Calu3 (cell line): ENCODE measurements at regions not wholly inside any gene's neighbourhood (a gene's known extent, or its start where the extent isn't known, plus 50 kb on each side); places are given as distances from the start of the nearest gene placed in this dataset.

ENCODE experiments used
- BruUV-seq: library from RNA; stranded (reverse); fragments of 400-500 nt; replicated peaks from 2 replicates; lab custom pipeline; 2021; lab: Mats Ljungman, UMichigan
- CTCF ChIA-PET: fragments of 300-600 bp; sonication (Branson Sonifier 250); formaldehyde crosslinking; loops from one replicate; lab custom pipeline; 2022; ENCODE audit warnings: antibody characterized with exemption; lab: Charles Lee
- DNase-seq: peaks from one replicate; pipeline ENCODE4 v3.0.0; 2022
- H3K27ac Mint-ChIP-seq: one replicate; pipeline ENCODE4 v1.8.0; 2022; ENCODE audit warnings: mixed read lengths; ENCODE audit not compliant: unreplicated experiment
- H3K27me3 Mint-ChIP-seq: one replicate; pipeline ENCODE4 v1.8.0; 2022; ENCODE audit warnings: mixed read lengths; ENCODE audit not compliant: unreplicated experiment
- H3K36me3 Mint-ChIP-seq: one replicate; pipeline ENCODE4 v1.8.0; 2022; ENCODE audit warnings: mild to moderate bottlenecking, moderate library complexity, mixed read lengths; ENCODE audit not compliant: insufficient read depth, unreplicated experiment
- H3K4me1 Mint-ChIP-seq: one replicate; pipeline ENCODE4 v1.8.0; 2022; ENCODE audit warnings: mild to moderate bottlenecking, low read depth, mixed read lengths; ENCODE audit not compliant: unreplicated experiment
- H3K4me3 Mint-ChIP-seq: one replicate; pipeline ENCODE4 v1.8.0; 2022; ENCODE audit warnings: mild to moderate bottlenecking, low read depth, moderate library complexity, mixed read lengths; ENCODE audit not compliant: unreplicated experiment
- H3K9me3 Mint-ChIP-seq: one replicate; pipeline ENCODE4 v1.8.0; 2022; ENCODE audit warnings: low read depth, mixed read lengths; ENCODE audit not compliant: unreplicated experiment
- intact Hi-C: fragments of 100-400 bp; cut with micrococcal nuclease; formaldehyde crosslinking; loops from one replicate; pipeline ENCODE4 v1.10.0; 2022; ENCODE audit not compliant: unreplicated experiment
- TF ChIP-seq, protein P1 (sequence below): fragments of 200-600 bp; IDR thresholded peaks from one replicate; pipeline ENCODE4 v1.8.0; 2022; ENCODE audit warnings: antibody characterized with exemption; ENCODE audit not compliant: unreplicated experiment

GRCh38 chr2:195300631-195301030, 356.4 kb upstream of the SLC39A10 start:
- Mint-ChIP-seq H3K9me3 (no peaks in the 10 kb centered on the region), H3K27me3 (no peaks in the 10 kb centered on the region), H3K4me1 (no peaks in the 10 kb centered on the region), H3K4me3 (no peak overlapping the region), H3K36me3 (no peaks in the 10 kb centered on the region), H3K27ac (no peak overlapping the region)
- CTCF ChIA-PET = no interaction called here
- DNase-seq = no peak
- BruUV-seq = no TSS peak
- TF ChIP-seq, protein P1, sequence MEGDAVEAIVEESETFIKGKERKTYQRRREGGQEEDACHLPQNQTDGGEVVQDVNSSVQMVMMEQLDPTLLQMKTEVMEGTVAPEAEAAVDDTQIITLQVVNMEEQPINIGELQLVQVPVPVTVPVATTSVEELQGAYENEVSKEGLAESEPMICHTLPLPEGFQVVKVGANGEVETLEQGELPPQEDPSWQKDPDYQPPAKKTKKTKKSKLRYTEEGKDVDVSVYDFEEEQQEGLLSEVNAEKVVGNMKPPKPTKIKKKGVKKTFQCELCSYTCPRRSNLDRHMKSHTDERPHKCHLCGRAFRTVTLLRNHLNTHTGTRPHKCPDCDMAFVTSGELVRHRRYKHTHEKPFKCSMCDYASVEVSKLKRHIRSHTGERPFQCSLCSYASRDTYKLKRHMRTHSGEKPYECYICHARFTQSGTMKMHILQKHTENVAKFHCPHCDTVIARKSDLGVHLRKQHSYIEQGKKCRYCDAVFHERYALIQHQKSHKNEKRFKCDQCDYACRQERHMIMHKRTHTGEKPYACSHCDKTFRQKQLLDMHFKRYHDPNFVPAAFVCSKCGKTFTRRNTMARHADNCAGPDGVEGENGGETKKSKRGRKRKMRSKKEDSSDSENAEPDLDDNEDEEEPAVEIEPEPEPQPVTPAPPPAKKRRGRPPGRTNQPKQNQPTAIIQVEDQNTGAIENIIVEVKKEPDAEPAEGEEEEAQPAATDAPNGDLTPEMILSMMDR = no peak
- intact Hi-C loops = no loop called here

DNA sequence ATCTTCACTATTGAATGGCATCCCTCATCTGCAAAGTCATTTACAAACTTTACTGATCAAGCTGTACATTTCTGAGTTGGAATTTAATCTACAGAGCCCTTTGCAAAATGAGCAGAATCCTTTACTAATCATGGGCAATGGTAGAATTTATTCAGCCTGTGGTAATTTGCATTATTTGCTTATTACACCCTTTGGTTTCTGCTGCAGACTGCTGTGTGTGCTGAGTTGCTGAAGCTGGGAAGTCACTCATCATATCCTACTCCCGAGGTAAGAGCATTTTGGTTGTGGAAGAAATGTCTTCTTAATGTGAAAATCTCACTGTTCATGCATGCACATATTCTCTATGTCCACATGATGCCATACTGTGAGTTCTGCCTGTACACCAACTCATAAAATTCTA, 357.4 kb upstream of the SLC39A10 start:
- CTCF ChIA-PET = no interaction called here
- Mint-ChIP-seq H3K27ac (no peak overlapping the region), H3K36me3 (no peaks in the 10 kb centered on the region), H3K4me3 (no peak overlapping the region), H3K9me3 (no peaks in the 10 kb centered on the region), H3K4me1 (no peaks in the 10 kb centered on the region), H3K27me3 (no peaks in the 10 kb centered on the region)
- TF ChIP-seq, protein P1 = no peak
- no TSS peak for BruUV-seq
- no peak for DNase-seq
- intact Hi-C loops = no loop called here

- Mint-ChIP-seq H3K27ac (no peak overlapping the region), H3K4me3 (no peak overlapping the region), H3K4me1 (no peaks in the 10 kb centered on the region), H3K9me3 (peaks cover 3% of the 10 kb centered on the region), H3K36me3 (no peaks in the 10 kb centered on the region), H3K27me3 (no peaks in the 10 kb centered on the region)
- BruUV-seq = no TSS peak
- intact Hi-C loops = no loop called here
- CTCF ChIA-PET = no interaction called here
- TF ChIP-seq, protein P1 = no peak
- DNase-seq = no peak
Observed at GRCh38 chr2:195296490-195296889, 360.5 kb upstream of the SLC39A10 start.

DNA sequence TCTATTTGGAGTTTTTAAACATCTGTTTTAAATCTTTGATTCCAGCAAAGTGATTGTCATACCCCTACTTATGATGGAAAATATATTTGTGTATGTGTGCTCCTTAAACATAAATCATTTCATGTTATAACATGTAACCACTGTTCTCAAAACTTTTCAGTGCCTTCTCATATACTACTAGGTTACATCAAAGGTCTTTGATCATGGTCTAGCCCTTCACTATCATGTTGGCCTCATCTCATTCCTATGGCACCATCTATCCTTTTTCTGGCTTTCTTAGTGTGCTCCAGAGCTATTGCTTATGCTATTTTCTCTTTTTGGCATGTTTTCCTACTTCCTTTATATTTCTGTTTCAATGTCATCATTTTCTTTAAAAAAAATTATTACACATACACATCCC, 367.9 kb upstream of the SLC39A10 start:
- TF ChIP-seq, protein P1 = no peak
- intact Hi-C loops = no loop called here
- Mint-ChIP-seq H3K4me1 (no peaks in the 10 kb centered on the region), H3K4me3 (no peak overlapping the region), H3K9me3 (peaks cover 3% of the 10 kb centered on the region), H3K27ac (no peak overlapping the region), H3K36me3 (no peaks in the 10 kb centered on the region), H3K27me3 (no peaks in the 10 kb centered on the region)
- DNase-seq = no peak
- BruUV-seq = no TSS peak
- CTCF ChIA-PET = no interaction called here
